ENCODE measurements at regions not wholly inside any gene's neighbourhood (a gene's known extent, or its start where the extent isn't known, plus 50 kb on each side); places are given as distances from the start of the nearest gene placed in this dataset.

DNA sequence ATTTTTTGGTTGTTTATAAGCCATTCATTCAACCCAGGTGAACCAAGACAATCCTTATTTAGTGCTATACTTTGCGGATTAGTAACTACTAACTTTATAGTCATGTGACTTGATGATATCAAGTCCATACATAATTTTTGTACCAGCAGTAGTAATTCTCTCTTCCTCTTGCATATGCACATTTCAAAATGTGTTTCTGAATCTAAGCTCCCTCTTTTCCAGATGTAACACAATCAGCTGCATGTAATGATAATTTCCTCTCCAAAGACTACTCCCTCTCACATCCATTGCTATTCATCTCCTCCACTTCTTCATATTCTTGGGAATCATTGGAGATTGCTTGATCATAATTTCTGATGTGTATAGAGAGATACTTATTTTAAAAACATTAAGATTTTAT lies 510.1 kb upstream of the CDH18 start:
- Histone ChIP-seq H3K4me3 (replicated peaks; ENCODE audit: low read depth, low read length) (no peak overlapping the region), H3K36me3 (ENCODE audit: control insufficient read depth, insufficient read depth, low read length) (no peaks in the 10 kb centered on the region), H3K27me3 (replicated peaks; ENCODE audit: control insufficient read depth, insufficient read depth, low read length) (no peaks in the 10 kb centered on the region)
- TF ChIP-seq, protein P1, sequence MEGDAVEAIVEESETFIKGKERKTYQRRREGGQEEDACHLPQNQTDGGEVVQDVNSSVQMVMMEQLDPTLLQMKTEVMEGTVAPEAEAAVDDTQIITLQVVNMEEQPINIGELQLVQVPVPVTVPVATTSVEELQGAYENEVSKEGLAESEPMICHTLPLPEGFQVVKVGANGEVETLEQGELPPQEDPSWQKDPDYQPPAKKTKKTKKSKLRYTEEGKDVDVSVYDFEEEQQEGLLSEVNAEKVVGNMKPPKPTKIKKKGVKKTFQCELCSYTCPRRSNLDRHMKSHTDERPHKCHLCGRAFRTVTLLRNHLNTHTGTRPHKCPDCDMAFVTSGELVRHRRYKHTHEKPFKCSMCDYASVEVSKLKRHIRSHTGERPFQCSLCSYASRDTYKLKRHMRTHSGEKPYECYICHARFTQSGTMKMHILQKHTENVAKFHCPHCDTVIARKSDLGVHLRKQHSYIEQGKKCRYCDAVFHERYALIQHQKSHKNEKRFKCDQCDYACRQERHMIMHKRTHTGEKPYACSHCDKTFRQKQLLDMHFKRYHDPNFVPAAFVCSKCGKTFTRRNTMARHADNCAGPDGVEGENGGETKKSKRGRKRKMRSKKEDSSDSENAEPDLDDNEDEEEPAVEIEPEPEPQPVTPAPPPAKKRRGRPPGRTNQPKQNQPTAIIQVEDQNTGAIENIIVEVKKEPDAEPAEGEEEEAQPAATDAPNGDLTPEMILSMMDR (IDR thresholded peaks at IDR 0.05; ENCODE audit: insufficient read depth, low read length, poor library complexity, severe bottlenecking) = no peak
- DNase-seq (ENCODE audit: extremely low read depth, insufficient read length) = no peak

DNA sequence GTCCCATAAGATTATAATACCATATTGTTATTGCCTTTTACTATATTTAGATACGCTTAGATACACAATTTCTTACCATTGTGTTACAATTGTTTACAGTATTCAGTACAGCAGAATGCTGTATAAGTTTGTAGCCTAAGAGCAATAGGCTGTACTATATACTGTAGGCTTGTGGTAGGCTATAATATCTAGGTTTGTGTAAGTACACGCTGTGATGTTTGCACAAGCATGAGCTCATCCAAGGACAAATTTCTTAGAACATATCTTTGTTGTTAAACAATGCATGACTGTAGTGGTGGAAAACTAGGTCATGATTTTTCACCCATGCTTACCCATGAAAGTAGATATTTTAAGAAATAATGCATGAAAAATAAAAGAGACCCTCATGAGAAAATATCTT lies 509.4 kb upstream of the CDH18 start:
- DNase-seq (ENCODE audit: extremely low read depth, insufficient read length) = no peak
- TF ChIP-seq, protein P1 (IDR thresholded peaks at IDR 0.05; ENCODE audit: insufficient read depth, low read length, poor library complexity, severe bottlenecking) = no peak
- Histone ChIP-seq H3K27me3 (replicated peaks; ENCODE audit: control insufficient read depth, insufficient read depth, low read length) (no peaks in the 10 kb centered on the region), H3K4me3 (replicated peaks; ENCODE audit: low read depth, low read length) (no peak overlapping the region), H3K36me3 (ENCODE audit: control insufficient read depth, insufficient read depth, low read length) (no peaks in the 10 kb centered on the region)

- H3K4me3 ChIP-seq (replicated peaks; ENCODE audit: low read depth, low read length) = no peak overlapping the region
- TF ChIP-seq, protein P1 (IDR thresholded peaks at IDR 0.05; ENCODE audit: insufficient read depth, low read length, poor library complexity, severe bottlenecking) = no peak
- no peaks in the 10 kb centered on the region for H3K36me3 ChIP-seq (ENCODE audit: control insufficient read depth, insufficient read depth, low read length)
- no peak for DNase-seq (ENCODE audit: extremely low read depth, insufficient read length)
- no peaks in the 10 kb centered on the region for H3K27me3 ChIP-seq (replicated peaks; ENCODE audit: control insufficient read depth, insufficient read depth, low read length)
Observed at GRCh38 chr5:20494706-20495105, 506.7 kb upstream of the CDH18 start.

GRCh38 chr5:20486826-20487225 lies 498.8 kb upstream of the CDH18 start:
- TF ChIP-seq, protein P1 (IDR thresholded peaks at IDR 0.05; ENCODE audit: insufficient read depth, low read length, poor library complexity, severe bottlenecking) = no peak
- DNase-seq (ENCODE audit: extremely low read depth, insufficient read length) = no peak
- no peak overlapping the region for H3K4me3 ChIP-seq (replicated peaks; ENCODE audit: low read depth, low read length)
- no peaks in the 10 kb centered on the region for H3K36me3 ChIP-seq (ENCODE audit: control insufficient read depth, insufficient read depth, low read length)
- H3K27me3 ChIP-seq (replicated peaks; ENCODE audit: control insufficient read depth, insufficient read depth, low read length) = no peaks in the 10 kb centered on the region

- DNase-seq (ENCODE audit: extremely low read depth, insufficient read length) = no peak
- H3K27me3 ChIP-seq (replicated peaks; ENCODE audit: control insufficient read depth, insufficient read depth, low read length) = no peaks in the 10 kb centered on the region
- TF ChIP-seq, protein P1 (IDR thresholded peaks at IDR 0.05; ENCODE audit: insufficient read depth, low read length, poor library complexity, severe bottlenecking) = no peak
- no peaks in the 10 kb centered on the region for H3K36me3 ChIP-seq (ENCODE audit: control insufficient read depth, insufficient read depth, low read length)
- H3K4me3 ChIP-seq (replicated peaks; ENCODE audit: low read depth, low read length) = no peak overlapping the region
Observed at GRCh38 chr5:20476016-20476415, 488.0 kb upstream of the CDH18 start.

- Histone ChIP-seq H3K27me3 (replicated peaks; ENCODE audit: control insufficient read depth, insufficient read depth, low read length) (no peaks in the 10 kb centered on the region), H3K4me3 (replicated peaks; ENCODE audit: low read depth, low read length) (no peak overlapping the region), H3K36me3 (ENCODE audit: control insufficient read depth, insufficient read depth, low read length) (no peaks in the 10 kb centered on the region)
- TF ChIP-seq, protein P1 (IDR thresholded peaks at IDR 0.05; ENCODE audit: insufficient read depth, low read length, poor library complexity, severe bottlenecking) = no peak
- DNase-seq (ENCODE audit: extremely low read depth, insufficient read length) = no peak
Observed at GRCh38 chr5:20470997-20471396, 483.0 kb upstream of the CDH18 start.

Measured in GM06990 (cell line).